ENCODE measurements at regions not wholly inside any gene's neighbourhood (a gene's known extent, or its start where the extent isn't known, plus 50 kb on each side); places are given as distances from the start of the nearest gene placed in this dataset.
"Not testable (repeated sequence)": the region's sequence is repeated elsewhere in the genome, so short reads cannot be mapped to it uniquely, and the experiment has no call there.

DNA sequence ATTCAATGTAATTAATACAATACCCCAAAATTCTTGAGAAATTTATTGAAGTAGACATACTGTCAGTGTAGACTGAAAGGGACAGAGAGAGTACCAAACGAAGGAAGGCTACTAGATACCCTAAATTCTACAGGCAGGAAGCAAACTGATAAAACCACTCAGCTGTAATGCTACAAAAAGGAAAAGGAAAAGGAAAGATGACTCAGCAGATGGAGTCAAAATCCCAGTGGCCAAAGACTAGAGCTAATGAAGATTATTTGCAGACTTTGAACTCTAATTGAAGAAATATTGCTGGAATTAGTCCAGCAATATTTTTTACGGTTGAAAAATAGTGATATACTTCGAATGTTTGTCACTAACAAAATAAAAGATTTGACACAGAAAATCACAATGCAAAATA lies 671.9 kb downstream of the BRINP3 start:
- Mint-ChIP-seq H3K36me3 (ENCODE audit: low read depth) (no peaks in the 10 kb centered on the region), H3K27ac (ENCODE audit: unreplicated experiment) (no peak overlapping the region), H3K4me1 (ENCODE audit: low read depth) (no peaks in the 10 kb centered on the region), H3K9me3 (ENCODE audit: low read depth) (no peaks in the 10 kb centered on the region), H3K27me3 (ENCODE audit: low read depth) (no peaks in the 10 kb centered on the region), H3K4me3 (ENCODE audit: unreplicated experiment) (no peak overlapping the region)
- no peak for TF ChIP-seq CTCF (IDR thresholded peaks at IDR 0.05)
- DNase-seq (ENCODE audit: low spot score): no peak

GRCh38 chr1:189810639-189811038 lies 667.0 kb downstream of the BRINP3 start:
- H3K27ac Mint-ChIP-seq (ENCODE audit: unreplicated experiment): peak overlapping the region; percentile 54
- DNase-seq (ENCODE audit: low spot score); H3K27me3 Mint-ChIP-seq (ENCODE audit: low read depth); H3K9me3 Mint-ChIP-seq (ENCODE audit: low read depth); H3K4me1 Mint-ChIP-seq (ENCODE audit: low read depth); H3K4me3 Mint-ChIP-seq (ENCODE audit: unreplicated experiment); H3K36me3 Mint-ChIP-seq (ENCODE audit: low read depth): not testable (repeated sequence)

DNA sequence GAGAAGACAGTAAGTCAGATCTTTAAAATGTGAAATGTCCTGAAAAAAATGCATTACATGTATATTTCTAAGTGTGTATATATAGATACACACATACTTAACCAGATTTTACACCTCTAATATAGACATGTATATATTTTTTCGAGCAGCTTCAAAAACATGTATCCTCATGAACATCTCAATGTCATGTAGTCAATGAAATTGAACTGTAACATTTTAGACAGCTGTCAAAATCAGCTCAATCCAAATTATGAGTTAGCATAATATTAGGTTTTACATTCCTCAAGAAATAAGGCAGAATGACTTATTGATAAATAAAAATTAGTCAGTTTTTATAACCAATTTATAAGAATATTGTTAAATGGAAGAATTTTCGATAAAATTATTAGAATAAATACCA lies 665.7 kb downstream of the BRINP3 start:
- no peaks in the 10 kb centered on the region for H3K4me1 Mint-ChIP-seq (ENCODE audit: low read depth)
- no peak for DNase-seq (ENCODE audit: low spot score)
- H3K27ac Mint-ChIP-seq (ENCODE audit: unreplicated experiment): no peak overlapping the region
- no peaks in the 10 kb centered on the region for H3K9me3 Mint-ChIP-seq (ENCODE audit: low read depth)
- H3K27me3 Mint-ChIP-seq (ENCODE audit: low read depth): no peaks in the 10 kb centered on the region
- no peaks in the 10 kb centered on the region for H3K36me3 Mint-ChIP-seq (ENCODE audit: low read depth)
- no peak for TF ChIP-seq CTCF (IDR thresholded peaks at IDR 0.05)
- no peak overlapping the region for H3K4me3 Mint-ChIP-seq (ENCODE audit: unreplicated experiment)

- TF ChIP-seq CTCF (IDR thresholded peaks at IDR 0.05): no peak
Measured at GRCh38 chr1:189816558-189816957, 661.1 kb downstream of the BRINP3 start.

DNA sequence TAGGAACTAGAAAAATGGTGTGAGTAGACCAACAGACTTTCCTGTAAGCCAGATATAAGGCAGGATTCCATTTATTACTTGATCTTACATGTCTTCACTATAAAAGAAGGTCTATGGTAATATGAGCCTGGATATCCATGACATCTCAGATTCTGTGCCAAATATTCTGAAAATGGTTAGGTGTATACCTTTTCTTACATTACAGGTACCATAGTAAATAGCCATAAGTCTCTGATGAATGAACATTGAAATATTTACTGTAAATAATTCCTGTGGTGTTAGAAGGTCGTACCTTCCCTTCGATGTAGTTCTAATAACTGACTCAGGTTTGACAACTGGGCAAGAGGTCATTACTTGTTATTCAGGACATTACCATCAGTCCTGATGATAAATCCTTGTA lies 657.9 kb downstream of the BRINP3 start:
- Mint-ChIP-seq H3K4me1 (ENCODE audit: low read depth) (peaks cover 16% of the 10 kb centered on the region), H3K9me3 (ENCODE audit: low read depth) (peaks cover 4% of the 10 kb centered on the region), H3K36me3 (ENCODE audit: low read depth) (no peaks in the 10 kb centered on the region), H3K27ac (ENCODE audit: unreplicated experiment) (no peak overlapping the region), H3K27me3 (ENCODE audit: low read depth) (no peaks in the 10 kb centered on the region), H3K4me3 (ENCODE audit: unreplicated experiment) (no peak overlapping the region)
- DNase-seq (ENCODE audit: low spot score): no peak
- TF ChIP-seq CTCF (IDR thresholded peaks at IDR 0.05): no peak

More at GRCh38 chr1:189816558-189816957, 661.1 kb downstream of the BRINP3 start:
- Mint-ChIP-seq H3K27me3 (ENCODE audit: low read depth) (no peaks in the 10 kb centered on the region), H3K27ac (ENCODE audit: unreplicated experiment) (no peak overlapping the region), H3K9me3 (ENCODE audit: low read depth) (peaks cover 4% of the 10 kb centered on the region), H3K4me1 (ENCODE audit: low read depth) (peaks cover 9% of the 10 kb centered on the region), H3K4me3 (ENCODE audit: unreplicated experiment) (no peak overlapping the region), H3K36me3 (ENCODE audit: low read depth) (no peaks in the 10 kb centered on the region)
- DNase-seq (ENCODE audit: low spot score): no peak

GRCh38 chr1:189821833-189822232 lies 655.8 kb downstream of the BRINP3 start:
- no peak for DNase-seq (ENCODE audit: low spot score)
- no peaks in the 10 kb centered on the region for H3K27me3 Mint-ChIP-seq (ENCODE audit: low read depth)
- no peaks in the 10 kb centered on the region for H3K36me3 Mint-ChIP-seq (ENCODE audit: low read depth)
- H3K9me3 Mint-ChIP-seq (ENCODE audit: low read depth): peaks cover 7% of the 10 kb centered on the region
- H3K4me1 Mint-ChIP-seq (ENCODE audit: low read depth): peaks cover 16% of the 10 kb centered on the region
- H3K27ac Mint-ChIP-seq (ENCODE audit: unreplicated experiment): no peak overlapping the region
- H3K4me3 Mint-ChIP-seq (ENCODE audit: unreplicated experiment): no peak overlapping the region
- TF ChIP-seq CTCF (IDR thresholded peaks at IDR 0.05): no peak

Measured in chondrocyte (in vitro differentiated cells).